Stimulated activated naive CD8-positive, alpha-beta T cell treated with anti-CD3 and anti-CD28 coated beads, Interleukin-15, Interleukin-2, amounts not matched to agents 100 ng/mL and 50 ng/mL, for 24 hours (primary cell): ENCODE measurements at regions not wholly inside any gene's neighbourhood (a gene's known extent, or its start where the extent isn't known, plus 50 kb on each side); places are given as distances from the start of the nearest gene placed in this dataset.
"Not testable (repeated sequence)": the region's sequence is repeated elsewhere in the genome, so short reads cannot be mapped to it uniquely, and the experiment has no call there.

Experiments used
- H3K27ac Mint-ChIP-seq: one replicate; pipeline ENCODE4 v1.8.0; 2021; ENCODE audit warnings: mild to moderate bottlenecking, mixed read lengths
- H3K27me3 Mint-ChIP-seq: one replicate; pipeline ENCODE4 v1.8.0; 2021; ENCODE audit warnings: mixed read lengths
- H3K36me3 Mint-ChIP-seq: one replicate; pipeline ENCODE4 v1.8.0; 2021; ENCODE audit warnings: low read depth, mixed read lengths
- H3K4me1 Mint-ChIP-seq: one replicate; pipeline ENCODE4 v1.8.0; 2021; ENCODE audit warnings: low read depth, mixed read lengths
- H3K4me3 Mint-ChIP-seq: one replicate; pipeline ENCODE4 v1.8.0; 2021; ENCODE audit warnings: mild to moderate bottlenecking, mixed read lengths
- H3K9me3 Mint-ChIP-seq: one replicate; pipeline ENCODE4 v1.8.0; 2021; ENCODE audit warnings: mixed read lengths

- H3K36me3 Mint-ChIP-seq = peaks cover 6% of the 10 kb centered on the region
- H3K27ac Mint-ChIP-seq = no peak overlapping the region
- H3K27me3 Mint-ChIP-seq = no peaks in the 10 kb centered on the region
- H3K4me3 Mint-ChIP-seq = no peak overlapping the region
- peaks cover 29% of the 10 kb centered on the region for H3K9me3 Mint-ChIP-seq
- peaks cover 19% of the 10 kb centered on the region for H3K4me1 Mint-ChIP-seq
Measured at GRCh38 chr5:159681661-159682060, 234.6 kb upstream of the ADRA1B start.

DNA sequence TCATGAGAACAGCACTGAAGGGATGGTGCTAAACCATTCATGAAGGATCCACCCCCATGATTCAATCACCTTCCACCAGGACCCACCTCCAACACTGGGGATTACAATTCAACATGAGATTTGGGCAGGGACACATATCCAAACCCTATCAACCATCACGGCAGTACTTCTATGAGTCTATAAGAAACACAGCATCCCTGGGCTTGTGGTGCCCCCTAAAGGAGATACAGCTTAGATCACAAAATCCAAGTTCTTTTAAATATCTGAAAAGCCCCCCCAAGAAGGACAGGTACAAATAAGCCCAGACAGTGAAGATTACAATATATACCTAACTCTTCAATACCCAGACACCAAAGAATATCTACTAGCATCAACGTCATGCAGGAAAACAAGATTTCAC is 233.7 kb upstream of the ADRA1B start:
- peaks cover 29% of the 10 kb centered on the region for H3K9me3 Mint-ChIP-seq
- H3K27ac Mint-ChIP-seq = no peak overlapping the region
- peaks cover 19% of the 10 kb centered on the region for H3K4me1 Mint-ChIP-seq
- H3K36me3 Mint-ChIP-seq = peaks cover 6% of the 10 kb centered on the region
- peaks cover 6% of the 10 kb centered on the region for H3K27me3 Mint-ChIP-seq
- H3K4me3 Mint-ChIP-seq = no peak overlapping the region

- H3K36me3 Mint-ChIP-seq, H3K4me1 Mint-ChIP-seq, H3K27ac Mint-ChIP-seq, H3K4me3 Mint-ChIP-seq, H3K9me3 Mint-ChIP-seq: not testable (repeated sequence)
- H3K27me3 Mint-ChIP-seq = peaks cover 20% of the 10 kb centered on the region
Measured at GRCh38 chr5:159687892-159688291, 228.4 kb upstream of the ADRA1B start.

- peaks cover 15% of the 10 kb centered on the region for H3K27me3 Mint-ChIP-seq
- peaks cover 3% of the 10 kb centered on the region for H3K9me3 Mint-ChIP-seq
- H3K4me3 Mint-ChIP-seq = no peak overlapping the region
- no peaks in the 10 kb centered on the region for H3K4me1 Mint-ChIP-seq
- H3K36me3 Mint-ChIP-seq = no peaks in the 10 kb centered on the region
- H3K27ac Mint-ChIP-seq = no peak overlapping the region
Measured at GRCh38 chr5:159695741-159696294, 220.5 kb upstream of the ADRA1B start.

DNA sequence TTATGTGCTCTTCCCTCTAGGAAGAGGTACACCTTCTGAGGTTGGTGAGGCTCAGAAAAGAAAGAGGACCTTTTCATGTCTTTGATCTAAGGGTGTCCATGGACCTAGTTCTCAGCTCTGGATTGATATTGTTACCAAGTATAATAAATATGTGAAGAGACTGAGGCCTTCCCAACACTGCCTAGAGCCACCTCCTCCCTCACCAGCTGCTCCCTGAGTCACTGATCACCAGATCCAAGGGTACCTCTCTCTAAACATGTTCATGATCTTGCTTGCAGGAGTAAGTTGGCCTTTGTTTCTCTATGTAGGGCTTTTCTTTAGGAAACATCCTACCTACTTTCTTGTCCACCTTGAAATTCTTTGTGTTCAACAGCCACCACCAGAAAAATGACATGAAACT is 218.8 kb upstream of the ADRA1B start:
- Mint-ChIP-seq H3K36me3 (no peaks in the 10 kb centered on the region), H3K27me3 (peaks cover 7% of the 10 kb centered on the region), H3K4me3 (no peak overlapping the region), H3K27ac (no peak overlapping the region), H3K4me1 (no peaks in the 10 kb centered on the region), H3K9me3 (peaks cover 3% of the 10 kb centered on the region)

DNA sequence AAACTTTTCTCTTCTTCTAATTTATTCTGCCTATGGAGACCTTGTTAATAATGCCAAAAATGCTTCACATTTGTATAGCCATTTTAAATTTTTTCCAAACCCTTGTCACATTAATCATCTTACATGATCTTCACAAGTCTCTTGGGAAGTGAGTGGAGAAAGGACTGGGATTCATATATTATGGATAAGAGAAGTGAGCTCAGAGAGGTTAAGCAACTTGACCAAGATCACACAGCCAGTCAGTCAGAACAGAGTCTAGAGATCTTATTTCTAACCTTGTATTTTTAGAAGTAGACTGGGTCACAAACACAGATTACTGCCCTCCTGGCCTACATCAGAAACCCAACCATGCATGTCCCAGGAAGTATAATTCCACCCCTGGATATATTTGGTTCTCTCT is 218.0 kb upstream of the ADRA1B start:
- H3K4me3 Mint-ChIP-seq = no peak overlapping the region
- H3K4me1 Mint-ChIP-seq = no peaks in the 10 kb centered on the region
- no peaks in the 10 kb centered on the region for H3K36me3 Mint-ChIP-seq
- H3K27me3 Mint-ChIP-seq = peaks cover 7% of the 10 kb centered on the region
- no peaks in the 10 kb centered on the region for H3K9me3 Mint-ChIP-seq
- no peak overlapping the region for H3K27ac Mint-ChIP-seq

DNA sequence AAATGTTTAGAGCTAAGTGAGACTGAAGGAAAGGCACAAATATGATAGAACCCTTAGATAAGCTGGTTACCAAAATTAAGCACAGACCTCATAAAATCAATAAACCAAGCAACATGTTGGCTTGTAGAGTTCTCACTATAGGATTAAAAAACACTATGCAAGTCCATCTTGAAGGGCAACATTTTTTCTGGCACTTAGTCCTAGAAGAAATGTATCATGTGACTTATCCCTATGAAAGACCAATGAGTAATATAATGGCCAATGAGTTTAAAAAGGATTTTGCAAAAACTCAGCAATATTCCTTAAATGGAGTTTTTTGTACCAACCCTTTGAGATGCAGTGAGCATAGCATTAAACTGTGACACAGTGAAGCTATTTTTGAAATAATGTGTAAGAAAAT is 216.3 kb upstream of the ADRA1B start:
- Mint-ChIP-seq H3K4me1 (no peaks in the 10 kb centered on the region), H3K36me3 (no peaks in the 10 kb centered on the region), H3K9me3 (no peaks in the 10 kb centered on the region), H3K4me3 (no peak overlapping the region), H3K27ac (no peak overlapping the region), H3K27me3 (peaks cover 17% of the 10 kb centered on the region)

GRCh38 chr5:159702301-159702700 is 214.0 kb upstream of the ADRA1B start:
- H3K4me3 Mint-ChIP-seq = no peak overlapping the region
- H3K36me3 Mint-ChIP-seq = no peaks in the 10 kb centered on the region
- H3K4me1 Mint-ChIP-seq = no peaks in the 10 kb centered on the region
- peaks cover 25% of the 10 kb centered on the region for H3K27me3 Mint-ChIP-seq
- H3K9me3 Mint-ChIP-seq = peaks cover 4% of the 10 kb centered on the region
- no peak overlapping the region for H3K27ac Mint-ChIP-seq

DNA sequence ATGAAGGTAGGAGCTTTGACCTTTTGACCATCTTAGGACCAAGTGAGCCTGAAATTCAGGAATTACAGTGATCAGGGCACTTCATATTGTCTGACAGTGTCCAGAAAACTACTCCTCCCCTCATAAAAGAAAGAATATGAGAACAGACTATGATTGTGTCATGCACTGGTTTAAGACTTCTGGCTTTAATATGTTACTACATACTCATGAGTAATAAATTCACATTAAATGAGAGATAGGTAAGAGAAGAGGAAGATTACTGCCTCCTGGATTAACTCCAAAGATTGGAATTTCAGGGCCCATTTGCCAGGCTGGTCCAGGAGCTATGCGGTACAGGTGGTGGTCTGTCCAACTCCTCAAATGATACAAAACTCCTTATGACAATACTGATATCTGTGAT is 213.5 kb upstream of the ADRA1B start:
- H3K9me3 Mint-ChIP-seq = peaks cover 9% of the 10 kb centered on the region
- H3K27me3 Mint-ChIP-seq = peaks cover 28% of the 10 kb centered on the region
- H3K36me3 Mint-ChIP-seq = no peaks in the 10 kb centered on the region
- H3K27ac Mint-ChIP-seq = no peak overlapping the region
- H3K4me3 Mint-ChIP-seq = no peak overlapping the region
- no peaks in the 10 kb centered on the region for H3K4me1 Mint-ChIP-seq

GRCh38 chr5:159704160-159704559 is 212.1 kb upstream of the ADRA1B start:
- Mint-ChIP-seq H3K36me3 (no peaks in the 10 kb centered on the region), H3K4me1 (no peaks in the 10 kb centered on the region), H3K4me3 (no peak overlapping the region), H3K27me3 (peaks cover 25% of the 10 kb centered on the region), H3K27ac (no peak overlapping the region), H3K9me3 (peaks cover 15% of the 10 kb centered on the region)

GRCh38 chr5:159705948-159706347 is 210.3 kb upstream of the ADRA1B start:
- Mint-ChIP-seq H3K27me3 (peaks cover 40% of the 10 kb centered on the region), H3K36me3 (no peaks in the 10 kb centered on the region), H3K4me1 (no peaks in the 10 kb centered on the region), H3K9me3 (peaks cover 16% of the 10 kb centered on the region), H3K4me3 (no peak overlapping the region), H3K27ac (no peak overlapping the region)

DNA sequence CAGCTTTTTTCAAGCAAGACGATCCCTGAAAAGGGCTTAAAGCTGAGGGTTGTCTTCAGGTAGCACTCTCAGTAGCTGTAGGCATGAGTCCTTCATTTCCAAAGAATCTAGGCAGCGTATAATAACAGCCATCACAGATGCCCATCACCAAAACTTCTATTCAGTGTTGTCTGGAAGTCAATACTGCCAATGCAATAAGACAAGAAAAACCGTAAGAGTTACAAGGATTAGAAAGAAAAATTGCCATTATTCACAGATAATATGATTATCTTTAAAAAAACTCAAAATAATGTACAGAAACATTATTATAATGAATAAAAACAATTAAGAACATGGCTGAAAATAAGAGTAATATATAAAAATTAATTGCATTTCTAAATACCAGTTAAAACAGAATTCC is 208.2 kb upstream of the ADRA1B start:
- peaks cover 41% of the 10 kb centered on the region for H3K27me3 Mint-ChIP-seq
- no peaks in the 10 kb centered on the region for H3K4me1 Mint-ChIP-seq
- H3K4me3 Mint-ChIP-seq = no peak overlapping the region
- H3K27ac Mint-ChIP-seq = no peak overlapping the region
- no peaks in the 10 kb centered on the region for H3K36me3 Mint-ChIP-seq
- H3K9me3 Mint-ChIP-seq = peaks cover 16% of the 10 kb centered on the region

DNA sequence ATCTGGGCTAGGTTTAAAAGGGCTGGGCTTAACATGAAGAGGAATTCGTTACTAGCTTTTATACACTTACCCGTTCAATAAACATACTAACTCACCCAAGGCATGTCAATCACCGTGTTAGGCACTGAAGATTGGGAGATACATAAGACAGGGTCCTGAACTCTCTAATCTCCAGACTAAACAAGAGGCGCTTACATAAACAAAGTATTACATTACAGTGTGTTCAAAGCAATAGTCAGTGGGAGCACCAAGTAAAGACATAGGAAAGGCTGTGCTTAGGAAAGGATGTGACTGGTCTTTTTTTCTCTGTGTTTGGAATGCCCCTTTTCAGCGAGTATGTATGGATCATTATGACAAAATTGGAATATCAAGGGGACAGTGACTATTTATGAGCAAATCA is 203.6 kb upstream of the ADRA1B start:
- Mint-ChIP-seq H3K4me1 (no peaks in the 10 kb centered on the region), H3K4me3 (no peak overlapping the region), H3K27me3 (peaks cover 43% of the 10 kb centered on the region)

DNA sequence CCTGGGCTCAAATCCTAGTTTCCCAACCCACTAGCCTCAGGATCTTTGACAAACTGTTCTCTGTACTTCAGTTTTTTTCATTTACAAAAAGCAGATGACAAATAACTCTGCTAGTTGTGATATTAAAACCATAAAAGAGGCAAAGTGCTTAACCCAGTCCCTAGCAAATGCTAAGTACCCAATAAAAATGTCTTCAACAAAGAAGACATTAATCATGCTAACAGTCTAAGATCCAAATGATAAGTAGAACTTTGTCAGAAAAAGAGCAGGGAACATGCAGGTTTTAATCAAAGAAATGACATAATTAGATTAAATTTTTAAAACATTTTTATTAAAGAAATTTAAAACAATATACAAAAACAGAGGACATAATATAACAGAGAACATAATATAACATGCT is 203.0 kb upstream of the ADRA1B start:
- Mint-ChIP-seq H3K4me3 (no peak overlapping the region), H3K27ac (no peak overlapping the region), H3K36me3 (no peaks in the 10 kb centered on the region), H3K9me3 (peaks cover 4% of the 10 kb centered on the region), H3K27me3 (peaks cover 43% of the 10 kb centered on the region), H3K4me1 (no peaks in the 10 kb centered on the region)

More for the DNA sequence above, 203.6 kb upstream of the ADRA1B start:
- no peaks in the 10 kb centered on the region for H3K36me3 Mint-ChIP-seq
- peaks cover 8% of the 10 kb centered on the region for H3K9me3 Mint-ChIP-seq
- no peak overlapping the region for H3K27ac Mint-ChIP-seq

DNA sequence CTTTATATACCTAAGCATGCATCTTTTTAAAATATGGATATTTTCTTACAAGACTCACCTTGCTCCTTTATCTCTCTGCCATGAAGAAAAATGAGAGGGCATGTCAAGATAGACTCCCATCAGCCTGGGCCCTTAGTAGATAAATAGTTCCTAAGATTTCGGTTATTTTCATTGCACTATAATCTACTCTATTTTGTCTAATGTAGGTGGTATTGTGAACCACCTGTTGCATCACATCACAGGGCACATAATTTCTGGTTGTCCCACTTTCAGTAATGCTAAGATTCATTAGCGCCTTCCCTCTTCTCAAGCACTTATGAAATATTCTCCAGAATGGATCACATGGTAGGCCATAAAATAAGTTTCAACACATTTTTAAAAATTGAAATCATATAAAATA is 202.5 kb upstream of the ADRA1B start:
- Mint-ChIP-seq H3K27ac (no peak overlapping the region), H3K36me3 (no peaks in the 10 kb centered on the region), H3K27me3 (peaks cover 43% of the 10 kb centered on the region), H3K4me3 (no peak overlapping the region), H3K4me1 (no peaks in the 10 kb centered on the region), H3K9me3 (peaks cover 4% of the 10 kb centered on the region)

- H3K27ac Mint-ChIP-seq = no peak overlapping the region
- peaks cover 29% of the 10 kb centered on the region for H3K27me3 Mint-ChIP-seq
- no peak overlapping the region for H3K4me3 Mint-ChIP-seq
- no peaks in the 10 kb centered on the region for H3K36me3 Mint-ChIP-seq
- no peaks in the 10 kb centered on the region for H3K4me1 Mint-ChIP-seq
- H3K9me3 Mint-ChIP-seq = no peaks in the 10 kb centered on the region
Measured at GRCh38 chr5:159725475-159725874, 190.8 kb upstream of the ADRA1B start.
